HepG2 (cell line): ENCODE measurements at regions not wholly inside any gene's neighbourhood (a gene's known extent, or its start where the extent isn't known, plus 50 kb on each side); places are given as distances from the start of the nearest gene placed in this dataset.

Source experiments
- ATAC-seq: fragments of 200-7000 bp; cut with Tn5 transposase; 3 replicates; pipeline ENCODE4 v1.9.1; 2020; ENCODE audit warnings: mild to moderate bottlenecking, moderate library complexity
- BruUV-seq: library from RNA; stranded (reverse); fragments of 400-500 nt; replicated peaks from 2 replicates; lab custom pipeline; 2021; lab: Mats Ljungman, UMichigan
- CTCF ChIA-PET: fragments of 300-600 bp; formaldehyde crosslinking; extraction: SDS; loops from one replicate; lab custom pipeline; 2021; ENCODE audit warnings: low total read pairs, inconsistent platforms, low intra/inter-chr PET ratio; lab: Yijun Ruan, JAX
- POLR2A ChIA-PET: fragments of 350-600 bp; sonication (Branson Sonifier 250); formaldehyde crosslinking; loops from one replicate; lab custom pipeline; 2020; ENCODE audit warnings: antibody characterized with exemption, inconsistent platforms; lab: Yijun Ruan, JAX
- DNase-seq: peaks from one replicate; pipeline ENCODE4 v3.0.0-alpha.2; 2015; ENCODE audit warnings: low spot score
- FAIRE-seq: peaks from 3 replicates; lab custom pipeline; 2011; peaks lifted over from hg19 to GRCh38; lab: Jason Lieb, UNC
- H2AFZ ChIP-seq: one replicate; pipeline ENCODE4 v1.6.1; 2011; ENCODE audit warnings: low read length, inconsistent platforms
- H3K27ac ChIP-seq: fragments of 300-600 bp; 3 replicates; pipeline ENCODE4 v1.8.0; 2011; ENCODE audit warnings: mixed run types, mild to moderate bottlenecking, mixed read lengths, low read length, inconsistent platforms; ENCODE audit not compliant: insufficient read depth; ENCODE audit errors: extremely low read length
- H3K27me3 ChIP-seq, 2 experiments: fragments of 200-600 bp in 1 of 2; 2 replicates in 1 of 2; 3 replicates in 1 of 2; pipeline versions ENCODE4 v1.6.0 to v1.8.0; 2011; ENCODE audit warnings: low read length in 2 of 2, mild to moderate bottlenecking in 2 of 2, moderate library complexity in 2 of 2, inconsistent platforms in 1 of 2; ENCODE audit not compliant: insufficient read depth in 2 of 2, control insufficient read depth in 1 of 2
- H3K36me3 ChIP-seq, 2 experiments: fragments of 200-600 bp in 1 of 2; replicated peaks in 1 of 2; 2 replicates in 1 of 2; 3 replicates in 1 of 2; pipeline versions ENCODE4 v1.5.1 to v1.8.0; 2011; ENCODE audit warnings: low read length in 2 of 2, inconsistent platforms in 1 of 2; ENCODE audit not compliant: insufficient read depth in 2 of 2, control insufficient read depth in 1 of 2
- H3K4me1 ChIP-seq: 2 replicates; pipeline ENCODE4 v1.5.1; 2012; ENCODE audit warnings: low read length, inconsistent platforms; ENCODE audit not compliant: insufficient read depth
- H3K4me2 ChIP-seq: 2 replicates; pipeline ENCODE4 v1.6.0; 2011; ENCODE audit warnings: low read depth, low read length, inconsistent platforms
- H3K4me3 ChIP-seq, 3 experiments: fragments of 200-600 bp in 1 of 3; sonication (generic), shearing (Covaris generic) in 1 of 3; replicated peaks in 1 of 3; 2 replicates each; pipeline ENCODE4 v1.5.1; 2011 to 2016; ENCODE audit warnings: low read length in 3 of 3, inconsistent platforms in 2 of 3, low read depth in 2 of 3, mild to moderate bottlenecking in 2 of 3, control low read depth in 1 of 3, mixed read lengths in 1 of 3; ENCODE audit not compliant: insufficient read depth in 1 of 3
- H3K79me2 ChIP-seq: one replicate; pipeline ENCODE4 v1.6.1; 2011; ENCODE audit warnings: low read length, inconsistent platforms; ENCODE audit not compliant: insufficient read depth
- H3K9ac ChIP-seq: 2 replicates; pipeline ENCODE4 v1.6.0; 2011; ENCODE audit warnings: mild to moderate bottlenecking, low read depth, low read length, inconsistent platforms; ENCODE audit not compliant: insufficient read depth
- H3K9me3 ChIP-seq: 2 replicates; pipeline ENCODE4 v1.5.1; 2012; ENCODE audit warnings: mild to moderate bottlenecking, low read length
- H4K20me1 ChIP-seq: 2 replicates; pipeline ENCODE4 v1.6.0; 2011; ENCODE audit warnings: inconsistent platforms, mild to moderate bottlenecking, low read length, moderate library complexity; ENCODE audit not compliant: insufficient read depth
- CENPT ChIP-seq: sonication (generic); formaldehyde crosslinking; IDR thresholded peaks from 2 replicates; pipeline ENCODE4 v1.8.0; 2022; ENCODE audit warnings: low read depth, mild to moderate bottlenecking, moderate library complexity, missing genetic modification reagents
- DR1 ChIP-seq: sonication (generic); formaldehyde crosslinking; IDR thresholded peaks from 2 replicates; pipeline ENCODE4 v1.8.0; 2021; ENCODE audit warnings: mild to moderate bottlenecking, missing genetic modification reagents, inconsistent platforms
- E2F1 ChIP-seq: sonication (generic); formaldehyde crosslinking; IDR thresholded peaks from 2 replicates; pipeline ENCODE4 v1.5.0; 2020; ENCODE audit warnings: missing genetic modification reagents
- EZH2 ChIP-seq: conservative IDR thresholded peaks from 2 replicates; pipeline ENCODE4 v1.6.1; 2012; ENCODE audit warnings: mild to moderate bottlenecking, low read depth, low read length, moderate library complexity
- FOXC1 ChIP-seq: sonication (generic); formaldehyde crosslinking; IDR thresholded peaks from 2 replicates; pipeline ENCODE4 v1.8.0; 2022; ENCODE audit warnings: mild to moderate bottlenecking, missing genetic modification reagents, borderline replicate concordance
- MLXIP ChIP-seq: sonication (generic); formaldehyde crosslinking; IDR thresholded peaks from 2 replicates; pipeline ENCODE4 v1.9.0; 2021; ENCODE audit warnings: missing genetic modification reagents, borderline replicate concordance
- MTF2 ChIP-seq: sonication (generic); formaldehyde crosslinking; IDR thresholded peaks from 2 replicates; pipeline ENCODE4 v1.5.0; 2020; ENCODE audit warnings: missing genetic modification reagents, borderline replicate concordance
- PRMT3 ChIP-seq: sonication (generic); formaldehyde crosslinking; IDR thresholded peaks from 2 replicates; pipeline ENCODE4 v1.8.1; 2022; ENCODE audit warnings: low read depth, mild to moderate bottlenecking, moderate library complexity, missing genetic modification reagents, borderline replicate concordance
- SSRP1 ChIP-seq: IDR thresholded peaks from 2 replicates; pipeline ENCODE4 v1.6.1; 2016; ENCODE audit warnings: control low read depth
- THAP8 ChIP-seq: sonication (generic); formaldehyde crosslinking; IDR thresholded peaks from 2 replicates; pipeline ENCODE4 v1.5.1; 2020; ENCODE audit warnings: missing genetic modification reagents, mild to moderate bottlenecking, borderline replicate concordance
- ZGPAT ChIP-seq: IDR thresholded peaks from 2 replicates; pipeline ENCODE4 v1.6.1; 2016; ENCODE audit warnings: mild to moderate bottlenecking
- ZNF501 ChIP-seq: sonication (generic); formaldehyde crosslinking; IDR thresholded peaks from 2 replicates; pipeline ENCODE4 v1.5.1; 2020; ENCODE audit warnings: mild to moderate bottlenecking, moderate library complexity, missing genetic modification reagents
- ZXDC ChIP-seq: sonication (generic); formaldehyde crosslinking; IDR thresholded peaks from 2 replicates; pipeline ENCODE4 v1.5.0; 2020; ENCODE audit warnings: mild to moderate bottlenecking, missing genetic modification reagents
- WGBS: methylation state at CpG from one replicate; pipeline ENCODE4 v1.1.6; 2017; ENCODE audit warnings: low lambda C conversion rate; 5-methylcytosine and 5-hydroxymethylcytosine counted together
- in situ Hi-C: cut with HindIII; loops from 2 replicates; pipeline ENCODE4 v1.10.0; 2017; ENCODE audit warnings: low pct_unique_long_range_greater_than_20kb; ENCODE audit not compliant: extremely low pct_ligation_motif_present
- intact Hi-C: fragments of 100-400 bp; cut with micrococcal nuclease; formaldehyde crosslinking; loops from one replicate; pipeline ENCODE4 v1.10.0; 2022; ENCODE audit not compliant: unreplicated experiment

GRCh38 chr14:94974422-94974821, 182.9 kb downstream of the DICER1 start:
- H4K20me1 ChIP-seq, result no peaks in the 10 kb centered on the region
- no peak for DNase-seq
- in situ Hi-C loops (no loop called here), intact Hi-C loops (no loop called here)
- no peak overlapping the region for H3K9ac ChIP-seq
- ChIA-PET CTCF (no interaction called here), POLR2A (no interaction called here)
- TF ChIP-seq THAP8 (no peak), DR1 (CRISPR knock-in tag) (no peak), MTF2 (CRISPR knock-in tag) (no peak), FOXC1 (CRISPR knock-in tag) (no peak), SSRP1 (CRISPR knock-in tag) (no peak), ZXDC (CRISPR knock-in tag) (no peak), PRMT3 (CRISPR knock-in tag) (no peak), ZNF501 (CRISPR knock-in tag) (no peak), CENPT (CRISPR knock-in tag) (no peak), ZGPAT (CRISPR knock-in tag) (no peak), E2F1 (CRISPR knock-in tag) (no peak), EZH2 (no peak), MLXIP (CRISPR knock-in tag) (no peak)
- 2% methylated on average over 2 of the region's 2 CpGs for WGBS
- H3K27me3 ChIP-seq, result peaks cover 0 to 27% of the 10 kb centered on the region in 2 experiments; a peak in 2 of 5 replicates
- no peaks in the 10 kb centered on the region for H3K36me3 ChIP-seq
- no peaks in the 10 kb centered on the region for H3K79me2 ChIP-seq
- H3K27ac ChIP-seq, result no peak overlapping the region
- no peak for ATAC-seq
- no peaks in the 10 kb centered on the region for H3K9me3 ChIP-seq
- FAIRE-seq, result no peak
- H3K4me3 ChIP-seq, result no peak overlapping the region
- BruUV-seq, result no TSS peak
- no peaks in the 10 kb centered on the region for H3K4me1 ChIP-seq
- no peak overlapping the region for H2AFZ ChIP-seq
- no peak overlapping the region for H3K4me2 ChIP-seq
